CD14-positive monocyte (primary cell): ENCODE measurements at regions not wholly inside any gene's neighbourhood (a gene's known extent, or its start where the extent isn't known, plus 50 kb on each side); places are given as distances from the start of the nearest gene placed in this dataset.
"Not testable (repeated sequence)": the region's sequence is repeated elsewhere in the genome, so short reads cannot be mapped to it uniquely, and the experiment has no call there.

ENCODE experiments used
- DNase-seq, 3 donors: peaks; one replicate each; pipeline ENCODE4 v3.0.0-alpha.2; 2011 to 2022
- H2AFZ ChIP-seq: 2 replicates; pipeline ENCODE4 v1.6.0; 2012; ENCODE audit warnings: mild to moderate bottlenecking, low read depth, low read length, inconsistent platforms; ENCODE audit not compliant: insufficient read depth, poor library complexity, severe bottlenecking
- H3K27ac ChIP-seq, 2 donors: 1 replicate in 1 of 2; 2 replicates in 1 of 2; pipeline ENCODE4 v1.5.1; 2012 to 2013; ENCODE audit warnings: low read length in 2 of 2, control low read depth in 1 of 2, inconsistent platforms in 1 of 2, low read depth in 1 of 2, mild to moderate bottlenecking in 1 of 2
- H3K27me3 ChIP-seq, 2 donors: one replicate each; pipeline versions ENCODE4 v1.6.0 to v1.6.1; 2011 to 2013; ENCODE audit warnings: low read length in 2 of 2; ENCODE audit not compliant: control insufficient read depth in 2 of 2, insufficient read depth in 2 of 2
- H3K36me3 ChIP-seq, 2 donors: replicated peaks in 1 of 2; 1 replicate in 1 of 2; 2 replicates in 1 of 2; pipeline versions ENCODE4 v1.5.1 to v1.6.1; 2012 to 2013; ENCODE audit warnings: low read length in 2 of 2, control low read depth in 1 of 2, inconsistent platforms in 1 of 2, mild to moderate bottlenecking in 1 of 2; ENCODE audit not compliant: insufficient read depth in 2 of 2, control insufficient read depth in 1 of 2
- H3K4me1 ChIP-seq, 2 donors: 1 replicate in 1 of 2; 2 replicates in 1 of 2; pipeline versions ENCODE4 v1.5.1 to v1.6.1; 2012 to 2013; ENCODE audit warnings: low read length in 2 of 2, control low read depth in 1 of 2, inconsistent platforms in 1 of 2, mild to moderate bottlenecking in 1 of 2, moderate library complexity in 1 of 2; ENCODE audit not compliant: insufficient read depth in 2 of 2, control insufficient read depth in 1 of 2
- H3K4me2 ChIP-seq: replicated peaks from 2 replicates; pipeline ENCODE3; 2012; ENCODE audit warnings: low read length, moderate library complexity, mild to moderate bottlenecking; ENCODE audit not compliant: poor library complexity, severe bottlenecking; ENCODE audit errors: extremely low read depth
- H3K4me3 ChIP-seq, 3 experiments: fragments of 200-600 bp in 1 of 3; sonication (generic) in 1 of 3; replicated peaks in 1 of 3; 1 replicate in 2 of 3; 2 replicates in 1 of 3; pipeline ENCODE4 v1.5.1; 2011 to 2013; ENCODE audit warnings: low read length in 3 of 3, mild to moderate bottlenecking in 3 of 3, control low read depth in 2 of 3, low read depth in 2 of 3, inconsistent platforms in 1 of 3, moderate library complexity in 1 of 3
- H3K79me2 ChIP-seq: 2 replicates; pipeline ENCODE4 v1.6.0; 2012; ENCODE audit warnings: mild to moderate bottlenecking, control low read depth, inconsistent platforms, low read length, moderate library complexity; ENCODE audit not compliant: insufficient read depth
- H3K9ac ChIP-seq: 2 replicates; pipeline ENCODE4 v1.6.0; 2017; ENCODE audit warnings: low read length, mild to moderate bottlenecking; ENCODE audit not compliant: insufficient read depth, poor library complexity, severe bottlenecking
- H3K9me3 ChIP-seq, 2 donors: replicated peaks in 1 of 2; 1 replicate in 1 of 2; 2 replicates in 1 of 2; pipeline versions ENCODE4 v1.5.1 to v1.6.1; 2012 to 2013; ENCODE audit warnings: low read length in 2 of 2, control low read depth in 1 of 2; ENCODE audit not compliant: control insufficient read depth in 1 of 2, insufficient read depth in 1 of 2
- H4K20me1 ChIP-seq: 2 replicates; pipeline ENCODE4 v1.6.0; 2012; ENCODE audit warnings: mild to moderate bottlenecking, low read length, control low read depth, moderate library complexity; ENCODE audit not compliant: insufficient read depth
- H3K27ac Mint-ChIP-seq, 7 donors: one replicate each; pipeline ENCODE4 v1.8.0; 2020; ENCODE audit warnings: mild to moderate bottlenecking in 7 of 7, mixed read lengths in 7 of 7, moderate library complexity in 6 of 7, inconsistent platforms in 2 of 7
- H3K27me3 Mint-ChIP-seq, 3 donors: one replicate each; pipeline ENCODE4 v1.8.0; 2021 to 2022; ENCODE audit warnings: low read depth in 3 of 3, mild to moderate bottlenecking in 3 of 3, mixed read lengths in 3 of 3, moderate library complexity in 3 of 3, inconsistent platforms in 1 of 3
- H3K36me3 Mint-ChIP-seq, 2 donors: one replicate each; pipeline ENCODE4 v1.8.0; 2020; ENCODE audit warnings: mixed read lengths in 2 of 2, inconsistent platforms in 1 of 2, mild to moderate bottlenecking in 1 of 2
- H3K4me1 Mint-ChIP-seq: one replicate; pipeline ENCODE4 v1.8.0; 2020; ENCODE audit warnings: mild to moderate bottlenecking, mixed read lengths
- H3K4me3 Mint-ChIP-seq, 2 donors: one replicate each; pipeline ENCODE4 v1.8.0; 2020; ENCODE audit warnings: mild to moderate bottlenecking in 2 of 2, mixed read lengths in 2 of 2, moderate library complexity in 1 of 2
- H3K9me3 Mint-ChIP-seq, 7 donors: one replicate each; pipeline ENCODE4 v1.8.0; 2020 to 2022; ENCODE audit warnings: mixed read lengths in 7 of 7, mild to moderate bottlenecking in 6 of 7, moderate library complexity in 6 of 7, inconsistent platforms in 2 of 7
- CTCF ChIP-seq: fragments of 200-600 bp; IDR thresholded peaks from one replicate; pipeline ENCODE4 v1.8.0; 2022; ENCODE audit warnings: antibody characterized with exemption, mild to moderate bottlenecking
- WGBS: methylation state at CpG from one replicate; pipeline ENCODE4 v1.1.5; 2013; ENCODE audit warnings: missing lambda C conversion rate; ENCODE audit not compliant: insufficient coverage; 5-methylcytosine and 5-hydroxymethylcytosine counted together
- intact Hi-C, 2 donors: fragments of 100-400 bp; cut with micrococcal nuclease; formaldehyde crosslinking; loops; one replicate each; pipeline versions ENCODE4 v1.15.0 to v1.15.1; 2023

DNA sequence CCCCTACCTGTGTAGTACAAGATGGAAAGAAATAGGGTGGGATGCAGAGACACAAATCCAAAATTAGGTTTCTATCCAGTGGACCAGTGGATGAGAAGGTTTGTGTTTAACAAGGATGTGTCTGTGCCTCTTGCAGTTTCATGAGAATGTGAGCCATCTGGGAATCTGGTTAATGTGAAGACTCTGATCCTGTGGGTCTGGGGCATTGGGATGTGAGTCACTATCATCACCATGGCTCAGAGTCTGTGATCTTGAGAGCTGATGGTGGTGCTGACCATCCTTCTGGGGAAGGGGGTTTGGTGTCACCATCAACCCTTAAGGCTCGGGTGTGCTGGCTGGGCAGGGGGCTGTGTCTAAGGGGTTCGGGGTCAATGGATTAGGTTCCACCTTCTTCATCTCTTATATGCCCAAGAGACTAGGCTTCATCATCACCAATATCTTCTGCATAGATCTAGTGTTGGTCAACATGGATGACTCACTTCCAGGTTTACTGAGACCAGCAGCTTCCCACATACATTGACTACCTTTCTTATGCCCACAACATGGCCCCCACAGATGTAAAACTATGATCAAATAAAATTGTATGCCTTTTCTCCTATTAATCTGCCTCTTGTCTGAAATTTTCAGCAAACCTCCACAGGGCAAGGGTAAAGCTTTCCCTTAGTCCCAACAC lies 65.7 kb upstream of the MID1 start:
- Mint-ChIP-seq H3K9me3 (peaks cover 0 to 7% (median 3%) of the 10 kb centered on the region in 7 donors), H3K36me3 (no peaks in the 10 kb centered on the region), H3K4me3 (no peak overlapping the region), H3K4me1 (no peaks in the 10 kb centered on the region), H3K27me3 (peaks cover 0 to 5% (median 0%) of the 10 kb centered on the region in 3 donors), H3K27ac (no peak overlapping the region)
- Histone ChIP-seq H3K27me3 (no peaks in the 10 kb centered on the region), H3K79me2 (no peaks in the 10 kb centered on the region), H2AFZ (no peak overlapping the region), H3K27ac (no peak overlapping the region), H3K9me3 (peaks cover 0 to 7% of the 10 kb centered on the region in 2 donors), H3K36me3 (no peaks in the 10 kb centered on the region), H3K4me1 (no peaks in the 10 kb centered on the region), H3K4me3 (no peak overlapping the region), H4K20me1 (no peaks in the 10 kb centered on the region), H3K4me2 (no peak overlapping the region), H3K9ac (no peak overlapping the region)
- WGBS = no CpG with 5 or more reads among the region's 2 CpGs
- DNase-seq = no peak
- intact Hi-C loops = no loop called here
- TF ChIP-seq CTCF = no peak

DNA sequence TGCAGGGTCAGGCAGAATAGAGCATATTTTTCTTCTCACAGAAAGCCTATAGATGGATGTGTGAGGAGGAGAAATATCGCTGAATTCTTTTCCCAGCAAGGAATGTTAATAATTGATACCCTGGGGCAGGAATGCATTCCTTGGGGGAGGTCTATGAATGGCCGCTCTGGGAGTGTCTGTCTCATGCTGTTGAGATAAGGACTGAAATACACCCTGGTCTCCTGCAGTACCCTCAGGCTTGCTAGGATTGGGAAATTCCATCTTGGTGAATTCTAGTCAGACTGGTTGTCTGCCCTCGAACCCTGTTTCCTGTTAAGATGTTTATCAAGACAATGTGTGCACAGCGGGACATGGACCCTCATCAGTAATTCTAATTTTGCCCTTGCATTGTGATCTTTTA lies 71.4 kb upstream of the MID1 start:
- intact Hi-C loops, H3K4me2 ChIP-seq, H3K36me3 ChIP-seq, H3K4me1 Mint-ChIP-seq, H3K27ac Mint-ChIP-seq, H3K9ac ChIP-seq, H3K4me1 ChIP-seq, H3K79me2 ChIP-seq, H3K27ac ChIP-seq, H3K36me3 Mint-ChIP-seq, H3K4me3 ChIP-seq, DNase-seq, H2AFZ ChIP-seq, H3K4me3 Mint-ChIP-seq, H3K27me3 ChIP-seq, H3K27me3 Mint-ChIP-seq, H4K20me1 ChIP-seq: not testable (repeated sequence)
- peaks cover 7 to 19% (median 15%) of the 10 kb centered on the region in 7 donors for H3K9me3 Mint-ChIP-seq
- peaks cover 9 to 14% of the 10 kb centered on the region in 2 donors for H3K9me3 ChIP-seq
- WGBS = 100% methylated on average over 1 of the region's 4 CpGs
